Pancreas (tissue), 10 donors: ENCODE measurements at regions not wholly inside any gene's neighbourhood (a gene's known extent, or its start where the extent isn't known, plus 50 kb on each side); places are given as distances from the start of the nearest gene placed in this dataset.
A peak's percentile ranks its signal among the peaks of the same experiment; 100 is the strongest.

Source experiments
- ATAC-seq, 4 donors: fragments of 200-7000 bp; cut with Tn5 transposase; one replicate each; pipeline versions ENCODE4 v1.8.0 to v1.9.1; 2020; ENCODE audit warnings: mild to moderate bottlenecking in 4 of 4, moderate library complexity in 4 of 4
- DNase-seq, 6 donors: peaks; one replicate each; pipeline ENCODE4 v3.0.0-alpha.2; 2020
- FAIRE-seq: peaks from 2 replicates; lab custom pipeline; 2012; peaks lifted over from hg19 to GRCh38; lab: Jason Lieb, UNC
- H3K27ac ChIP-seq, 4 donors: fragments of 200-600 bp; sonication (generic); 1 replicate in 3 of 4; 2 replicates in 1 of 4; pipeline versions ENCODE4 v1.5.0 to v1.8.0; 2020
- H3K27me3 ChIP-seq, 4 donors: fragments of 200-600 bp; one replicate each; pipeline ENCODE4 v1.8.0; 2021
- H3K36me3 ChIP-seq, 3 donors: fragments of 200-600 bp; sonication (generic) in 1 of 3; one replicate each; pipeline versions ENCODE4 v1.5.0 to v1.8.0; 2020 to 2021
- H3K4me1 ChIP-seq, 3 donors: fragments of 200-600 bp; one replicate each; pipeline ENCODE4 v1.8.0; 2021
- H3K4me3 ChIP-seq, 4 donors: fragments of 200-600 bp; sonication (generic) in 2 of 4; one replicate each; pipeline versions ENCODE4 v1.5.0 to v1.8.0; 2020 to 2021
- H3K9me3 ChIP-seq, 4 donors: fragments of 200-600 bp; one replicate each; pipeline ENCODE4 v1.8.0; 2021
- CTCF ChIP-seq, 4 donors: fragments of 200-600 bp; sonication (generic) in 3 of 4; IDR thresholded peaks; one replicate each; pipeline versions ENCODE4 v1.5.0 to v1.8.0; 2021; ENCODE audit warnings: antibody characterized with exemption in 4 of 4
- WGBS, 2 donors: extraction: QIAGEN DNeasy Blood & Tissue Kit; methylation state at CpG; one replicate each; pipeline ENCODE4 v1.1.7; 2013; 5-methylcytosine and 5-hydroxymethylcytosine counted together
- intact Hi-C, 3 donors: fragments of 100-400 bp; cut with DNase I; formaldehyde crosslinking; loops; one replicate each; pipeline versions ENCODE4 v1.11.1 to v1.14.2; 2022
- donor health status: healthy with polysubstance abuse.
- donor health status: DM: no; HTN: no; CAD: no; lungs with moderate emphysema.
- donor health status: DM: no; HTN: no; CAD: no.
- donor health status: control.
- donor health status: control.
- donor health status: Bipolar disorder and iron deficiency.
- donor health status: DM: yes; HTN: yes; CAD: no.
- donor health status: DM: no; HTN: no; CAD: no.
- donor health status: DM: no; HTN: no; CAD: no.
- donor health status: DM: yes; HTN: yes; CAD: no.

GRCh38 chr20:61045876-61046585, 206.0 kb upstream of the CDH4 start:
- peaks cover 0 to 4% (median 0%) of the 10 kb centered on the region in 4 donors for H3K27me3 ChIP-seq
- FAIRE-seq (no peak), DNase-seq (peak in 1 of 6 donors; percentile 44), ATAC-seq (no peak)
- intact Hi-C loops = no loop called here
- TF ChIP-seq CTCF (IDR thresholded peaks at IDR 0.05) = no peak
- H3K4me3 ChIP-seq = no peak overlapping the region
- H3K36me3 ChIP-seq = no peaks in the 10 kb centered on the region
- H3K9me3 ChIP-seq = no peaks in the 10 kb centered on the region
- WGBS, 2 donors = 37 to 42% methylated on average over 3 of the region's 3 CpGs
- no peak overlapping the region for H3K27ac ChIP-seq
- no peaks in the 10 kb centered on the region for H3K4me1 ChIP-seq

GRCh38 chr20:61046721-61047351, 205.2 kb upstream of the CDH4 start:
- intact Hi-C loops = no loop called here
- DNase-seq (no peak), FAIRE-seq (no peak), ATAC-seq (no peak)
- Histone ChIP-seq H3K4me3 (no peak overlapping the region), H3K4me1 (no peaks in the 10 kb centered on the region), H3K27ac (no peak overlapping the region), H3K27me3 (peaks cover 0 to 4% (median 0%) of the 10 kb centered on the region in 4 donors), H3K36me3 (no peaks in the 10 kb centered on the region), H3K9me3 (no peaks in the 10 kb centered on the region)
- no peak for TF ChIP-seq CTCF (IDR thresholded peaks at IDR 0.05)
- 66 to 75% methylated on average over 9 of the region's 9 CpGs for WGBS, 2 donors

GRCh38 chr20:61047515-61047914, 204.5 kb upstream of the CDH4 start:
- WGBS, 2 donors = 68 to 84% methylated on average over 4 of the region's 4 CpGs
- H3K27ac ChIP-seq = no peak overlapping the region
- FAIRE-seq (no peak), DNase-seq (no peak), ATAC-seq (no peak)
- peaks cover 0 to 4% (median 0%) of the 10 kb centered on the region in 4 donors for H3K27me3 ChIP-seq
- no peak for TF ChIP-seq CTCF (IDR thresholded peaks at IDR 0.05)
- no peaks in the 10 kb centered on the region for H3K9me3 ChIP-seq
- no peaks in the 10 kb centered on the region for H3K4me1 ChIP-seq
- H3K4me3 ChIP-seq = no peak overlapping the region
- H3K36me3 ChIP-seq = no peaks in the 10 kb centered on the region
- intact Hi-C loops = no loop called here

- Histone ChIP-seq H3K9me3 (no peaks in the 10 kb centered on the region), H3K27me3 (peaks cover 0 to 4% (median 0%) of the 10 kb centered on the region in 4 donors), H3K4me1 (no peaks in the 10 kb centered on the region), H3K4me3 (no peak overlapping the region), H3K36me3 (no peaks in the 10 kb centered on the region), H3K27ac (no peak overlapping the region)
- no peak for TF ChIP-seq CTCF (IDR thresholded peaks at IDR 0.05)
- WGBS, 2 donors = 74 to 83% methylated on average over 2 of the region's 2 CpGs
- FAIRE-seq = no peak
- no peak for ATAC-seq
- intact Hi-C loops = no loop called here
- DNase-seq = no peak
Measured at GRCh38 chr20:61048302-61048701, 203.8 kb upstream of the CDH4 start.

GRCh38 chr20:61049684-61050083, 202.4 kb upstream of the CDH4 start:
- 64 to 77% methylated on average over 9 of the region's 9 CpGs for WGBS, 2 donors
- no peaks in the 10 kb centered on the region for H3K4me1 ChIP-seq
- H3K9me3 ChIP-seq = no peaks in the 10 kb centered on the region
- H3K27me3 ChIP-seq = peaks cover 0 to 4% (median 0%) of the 10 kb centered on the region in 4 donors
- H3K36me3 ChIP-seq = no peaks in the 10 kb centered on the region
- no peak overlapping the region for H3K27ac ChIP-seq
- DNase-seq = no peak
- no peak for FAIRE-seq
- intact Hi-C loops = no loop called here
- no peak for ATAC-seq
- H3K4me3 ChIP-seq = no peak overlapping the region
- TF ChIP-seq CTCF (IDR thresholded peaks at IDR 0.05) = no peak
